GM12891 (cell line): ENCODE measurements at regions not wholly inside any gene's neighbourhood (a gene's known extent, or its start where the extent isn't known, plus 50 kb on each side); places are given as distances from the start of the nearest gene placed in this dataset.
"Not testable (repeated sequence)": the region's sequence is repeated elsewhere in the genome, so short reads cannot be mapped to it uniquely, and the experiment has no call there.

Experiments
- DNase-seq: peaks from one replicate; pipeline ENCODE4 v3.0.0; 2011; ENCODE audit warnings: low spot score; ENCODE audit not compliant: insufficient read length
- FAIRE-seq: peaks from 2 replicates; lab custom pipeline; 2011; peaks lifted over from hg19 to GRCh38; lab: Jason Lieb, UNC
- PAX5 ChIP-seq: IDR thresholded peaks from 2 replicates; pipeline ENCODE4 v1.6.1; 2011; ENCODE audit warnings: low read length, moderate library complexity, mild to moderate bottlenecking; ENCODE audit not compliant: insufficient read depth, severe bottlenecking
- POLR2A ChIP-seq: IDR thresholded peaks from 2 replicates; pipeline ENCODE4 v1.6.1; 2011; ENCODE audit warnings: low read depth, low read length, control low read depth
- POLR2AphosphoS5 ChIP-seq: IDR thresholded peaks from 2 replicates; pipeline ENCODE4 v1.6.1; 2011; ENCODE audit warnings: low read depth, low read length, control low read depth
- POU2F2 ChIP-seq: IDR thresholded peaks from 2 replicates; pipeline ENCODE4 v1.6.1; 2011; ENCODE audit warnings: low read depth, mild to moderate bottlenecking, control low read depth, low read length, moderate library complexity
- SPI1 ChIP-seq: IDR thresholded peaks from 2 replicates; pipeline ENCODE4 v1.6.1; 2011; ENCODE audit warnings: low read depth, low read length, control low read depth
- TAF1 ChIP-seq: IDR thresholded peaks from 2 replicates; pipeline ENCODE4 v1.6.1; 2011; ENCODE audit warnings: low read depth, low read length, control low read depth

DNA sequence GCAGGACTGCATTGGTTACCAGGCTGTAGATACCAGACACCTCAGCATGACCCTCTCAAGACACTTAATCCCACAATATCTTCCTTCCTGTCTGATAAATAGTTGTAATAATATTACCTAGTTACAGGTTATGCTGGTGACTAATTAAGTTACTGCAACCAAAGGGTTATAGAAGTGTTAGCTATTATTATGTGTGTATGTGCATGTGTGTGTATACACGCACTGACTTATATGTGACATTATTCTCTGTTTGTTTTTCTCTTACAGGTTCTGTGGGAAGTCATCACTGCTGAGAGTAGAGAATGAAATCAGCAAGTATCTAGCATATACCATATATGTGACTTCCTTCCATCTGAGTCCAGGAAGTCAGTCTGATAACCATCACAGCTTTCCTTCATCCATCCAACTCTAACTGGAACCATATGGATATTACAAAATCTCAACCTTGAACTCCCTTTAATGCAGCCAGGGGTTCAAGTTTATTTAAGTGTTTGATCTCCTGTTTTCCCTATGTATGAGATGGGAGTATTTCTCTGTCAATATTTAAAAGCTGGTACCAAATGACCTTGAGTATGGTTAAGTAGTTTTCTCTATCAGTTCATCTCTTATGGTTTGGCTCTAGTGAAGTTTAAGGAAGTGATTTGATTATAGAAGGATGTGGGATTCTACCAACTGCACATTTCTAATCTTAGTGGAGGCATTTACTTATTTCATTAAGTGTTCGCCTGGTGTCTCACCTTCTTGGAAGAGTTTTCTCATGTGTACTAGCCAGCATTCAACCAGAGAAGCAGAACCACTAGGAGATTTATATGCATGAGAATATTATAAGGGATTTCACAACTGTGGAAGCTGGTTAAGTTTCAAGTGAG lies 313.2 kb downstream of the HIVEP2 start:
- DNase-seq (no peak), FAIRE-seq (no peak)
- no peak for TF ChIP-seq TAF1

DNA sequence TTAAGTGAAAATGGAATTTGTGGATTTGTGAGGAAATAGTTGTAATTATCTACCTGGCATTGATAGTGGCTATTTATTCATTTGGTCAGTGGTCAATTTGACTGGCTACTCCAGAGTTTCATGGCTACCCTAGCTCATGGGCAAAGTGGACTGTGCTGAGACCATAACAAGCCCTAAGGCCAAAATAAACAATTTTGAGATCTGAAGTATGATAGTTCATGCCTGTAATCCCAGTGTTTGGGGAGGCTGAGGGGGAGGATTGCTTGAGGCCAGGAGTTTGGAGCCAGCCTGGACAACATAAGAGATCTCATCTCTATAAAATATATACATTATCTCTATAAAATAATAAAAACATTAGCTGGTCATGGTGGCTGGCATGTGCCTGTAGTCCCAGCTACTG lies 311.7 kb downstream of the HIVEP2 start:
- FAIRE-seq (no peak), DNase-seq (no peak)
- TF ChIP-seq POU2F2 (no peak), SPI1 (no peak), POLR2A (no peak), POLR2AphosphoS5 (no peak), PAX5 (no peak), TAF1 (no peak)

- DNase-seq (no peak), FAIRE-seq (no peak)
- TF ChIP-seq POU2F2 (no peak), PAX5 (no peak), POLR2AphosphoS5 (no peak), TAF1 (no peak), POLR2A (no peak), SPI1 (no peak)
These were observed 309.8 kb downstream of the HIVEP2 start for GRCh38 chr6:142635130-142635529.

GRCh38 chr6:142637624-142638351 lies 307.2 kb downstream of the HIVEP2 start:
- DNase-seq (no peak), FAIRE-seq (no peak)
- TF ChIP-seq POLR2A (no peak), POLR2AphosphoS5 (no peak), SPI1 (no peak), TAF1 (no peak), PAX5 (no peak), POU2F2 (no peak)

DNA sequence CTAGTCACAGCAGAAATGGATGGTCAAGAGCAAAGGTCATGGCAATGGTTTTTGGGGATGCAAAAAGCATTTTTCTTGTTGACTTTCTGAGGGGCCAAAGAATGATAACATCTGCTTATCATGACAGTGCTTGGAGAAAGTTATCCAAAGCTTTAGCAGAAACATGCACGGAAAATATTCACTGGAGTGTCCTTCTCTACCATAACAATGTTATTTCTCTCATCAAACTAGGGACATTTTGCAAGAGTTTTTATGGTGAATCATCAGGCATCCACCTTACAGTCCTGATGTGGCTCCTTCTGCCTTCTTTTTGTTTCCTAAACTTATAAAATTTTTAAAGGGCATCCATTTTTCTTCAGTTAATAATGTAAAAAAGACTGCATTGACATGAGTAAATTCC lies 302.3 kb downstream of the HIVEP2 start:
- FAIRE-seq = no peak
- TF ChIP-seq POLR2AphosphoS5 (no peak), POU2F2 (no peak), POLR2A (no peak), PAX5 (no peak), TAF1 (no peak)
- no peak for DNase-seq

- FAIRE-seq = no peak
- TF ChIP-seq TAF1 = no peak
- TF ChIP-seq POLR2A = no peak
- TF ChIP-seq SPI1 = no peak
- TF ChIP-seq POU2F2 = no peak
These were observed 300.1 kb downstream of the HIVEP2 start for GRCh38 chr6:142644866-142645265.

DNA sequence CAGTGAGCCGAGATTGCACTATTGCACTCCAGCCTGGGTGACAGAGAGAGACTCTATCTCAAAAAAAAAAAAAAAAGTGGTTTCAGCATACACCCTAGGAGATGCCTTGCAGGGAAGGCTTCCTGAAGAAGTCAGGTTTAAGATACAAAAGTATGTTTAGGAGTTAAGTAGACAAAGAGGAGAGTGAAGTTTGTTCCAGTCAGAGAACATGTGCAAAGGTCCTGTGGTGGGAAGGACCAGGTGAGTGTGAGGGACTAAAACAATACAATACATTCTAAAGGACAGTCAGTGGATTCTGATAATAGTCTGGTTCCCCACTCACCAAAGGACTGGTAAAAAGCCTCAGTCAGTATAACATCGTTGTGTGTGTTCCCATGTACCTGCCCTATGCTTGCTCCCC lies 299.3 kb downstream of the HIVEP2 start:
- DNase-seq (no peak), FAIRE-seq (no peak)
- TF ChIP-seq SPI1 = no peak
- TF ChIP-seq POU2F2 = no peak
- TF ChIP-seq TAF1 = no peak
- TF ChIP-seq POLR2A = no peak
- TF ChIP-seq PAX5 = no peak

More at GRCh38 chr6:142644866-142645265, 300.1 kb downstream of the HIVEP2 start:
- DNase-seq = no peak

GRCh38 chr6:142647449-142648035 lies 297.4 kb downstream of the HIVEP2 start:
- TF ChIP-seq POLR2AphosphoS5 (no peak), PAX5 (no peak), POLR2A (no peak), SPI1 (no peak), POU2F2 (no peak), TAF1 (no peak)
- FAIRE-seq (no peak), DNase-seq (no peak)

DNA sequence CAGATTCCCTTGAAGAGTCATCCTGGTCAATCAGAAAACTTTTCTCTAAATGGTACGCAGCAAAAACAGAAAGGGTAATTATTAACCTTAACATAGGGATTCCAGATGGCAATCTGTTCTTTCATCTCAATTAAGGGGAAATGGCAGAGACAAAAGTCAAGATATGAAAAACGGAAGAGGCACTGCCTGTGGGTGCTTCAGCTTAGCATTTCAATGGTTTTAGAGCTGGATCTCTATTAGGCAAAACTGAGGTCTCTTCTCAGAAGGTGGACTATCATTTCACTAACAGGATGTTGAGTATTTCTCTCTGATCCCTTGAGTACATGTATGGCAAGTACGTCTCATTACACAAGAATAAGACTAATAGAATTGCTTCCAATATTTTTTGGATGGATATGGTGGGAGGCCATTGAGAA lies 296.9 kb downstream of the HIVEP2 start:
- TF ChIP-seq POU2F2 (no peak), TAF1 (no peak)
- no peak for FAIRE-seq
- DNase-seq = no peak

GRCh38 chr6:142648526-142648925 lies 296.4 kb downstream of the HIVEP2 start:
- no peak for TF ChIP-seq PAX5
- TF ChIP-seq POU2F2 = no peak
- no peak for TF ChIP-seq TAF1
- TF ChIP-seq POLR2A = no peak
- no peak for TF ChIP-seq POLR2AphosphoS5
- no peak for TF ChIP-seq SPI1
- DNase-seq = no peak
- FAIRE-seq = no peak

DNA sequence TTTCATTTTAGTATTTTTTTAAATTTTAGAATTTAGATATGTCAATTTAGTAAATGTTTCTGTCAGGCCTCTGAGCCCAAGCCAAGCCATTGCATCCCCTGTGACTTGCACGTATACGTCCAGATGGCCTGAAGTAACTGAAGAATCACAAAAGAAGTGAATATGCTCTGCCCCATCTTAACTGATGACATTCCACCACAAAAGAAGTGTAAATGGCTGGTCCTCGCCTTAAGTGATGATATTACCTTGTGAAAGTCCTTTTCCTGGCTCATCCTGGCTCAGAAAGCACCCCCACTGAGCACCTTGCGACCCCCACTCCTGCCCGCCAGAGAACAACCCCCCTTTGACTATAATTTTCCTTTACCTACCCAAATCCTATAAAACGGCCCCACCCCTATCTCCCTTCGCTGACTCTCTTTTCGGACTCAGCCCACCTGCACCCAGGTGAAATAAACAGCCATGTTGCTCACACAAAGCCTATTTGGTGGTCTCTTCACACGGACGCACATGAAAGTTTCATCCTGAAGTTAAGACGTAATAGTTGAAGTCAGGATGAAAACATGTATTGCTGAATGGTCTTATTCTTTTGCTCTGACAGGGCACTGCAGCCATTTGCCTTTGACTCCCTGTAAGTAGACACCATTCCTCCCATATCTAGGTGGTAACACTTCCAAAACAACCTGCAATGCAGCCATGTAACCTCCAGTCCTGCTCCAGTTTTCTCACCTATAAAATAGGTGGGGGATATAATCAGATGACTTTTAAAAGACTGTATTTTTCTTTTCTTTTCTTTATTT lies 295.3 kb downstream of the HIVEP2 start:
- DNase-seq, FAIRE-seq: not testable (repeated sequence)
